ENCODE measurements at regions not wholly inside any gene's neighbourhood (a gene's known extent, or its start where the extent isn't known, plus 50 kb on each side); places are given as distances from the start of the nearest gene placed in this dataset.

DNA sequence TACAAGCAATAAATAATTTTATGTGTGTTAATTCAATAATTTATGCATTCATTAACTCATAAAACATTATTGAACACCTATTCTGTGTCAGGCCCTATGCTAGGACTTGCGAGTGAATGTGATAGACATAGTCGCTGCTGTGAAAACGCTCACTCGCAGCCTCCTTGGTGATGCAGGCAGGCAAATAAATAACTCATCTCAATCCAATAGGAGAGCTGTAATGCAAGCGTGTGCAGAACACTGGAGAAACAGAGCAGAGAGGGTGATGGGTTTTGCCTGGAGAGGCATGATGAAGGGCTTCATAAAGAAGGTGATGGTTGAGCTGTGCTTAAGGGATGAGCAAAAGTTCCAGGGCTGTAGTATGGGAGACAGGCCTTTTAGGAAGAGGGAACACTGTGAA lies 111.3 kb upstream of the ZNF462 start:
- Mint-ChIP-seq H3K4me3 (no peak overlapping the region), H3K27me3 (ENCODE audit: low read depth in 3 of 3) (peaks cover 0 to 2% (median 0%) of the 10 kb centered on the region in 3 donors), H3K27ac (no peak overlapping the region), H3K9me3 (no peaks in the 10 kb centered on the region), H3K4me1 (peaks cover 9 to 13% of the 10 kb centered on the region in 2 donors), H3K36me3 (no peaks in the 10 kb centered on the region)
- no peak for DNase-seq

DNA sequence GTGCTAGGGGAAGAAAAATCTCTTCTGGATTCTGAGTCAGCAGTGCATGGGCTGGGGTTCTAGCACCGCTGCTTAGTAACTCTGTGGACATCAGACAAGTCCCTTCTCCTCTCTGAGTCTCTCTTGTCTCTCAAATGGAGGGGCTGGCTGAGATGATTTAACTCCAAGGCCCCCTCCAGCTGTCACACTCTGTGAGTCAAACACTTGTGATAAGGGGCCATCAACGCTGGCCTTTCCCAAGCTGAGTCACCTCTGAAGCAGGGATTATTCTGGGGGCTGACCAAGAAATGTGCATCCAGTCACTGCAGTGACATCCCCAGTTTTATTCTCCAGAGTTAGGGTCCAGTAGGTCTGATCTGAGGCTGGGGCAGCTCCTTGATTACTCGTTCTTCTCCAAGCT lies 110.4 kb upstream of the ZNF462 start:
- Mint-ChIP-seq H3K9me3 (no peaks in the 10 kb centered on the region), H3K4me3 (no peak overlapping the region), H3K27me3 (ENCODE audit: low read depth in 3 of 3) (peaks cover 0 to 2% (median 0%) of the 10 kb centered on the region in 3 donors), H3K36me3 (no peaks in the 10 kb centered on the region), H3K4me1 (peaks cover 9 to 13% of the 10 kb centered on the region in 2 donors), H3K27ac (no peak overlapping the region)
- DNase-seq, result no peak

DNA sequence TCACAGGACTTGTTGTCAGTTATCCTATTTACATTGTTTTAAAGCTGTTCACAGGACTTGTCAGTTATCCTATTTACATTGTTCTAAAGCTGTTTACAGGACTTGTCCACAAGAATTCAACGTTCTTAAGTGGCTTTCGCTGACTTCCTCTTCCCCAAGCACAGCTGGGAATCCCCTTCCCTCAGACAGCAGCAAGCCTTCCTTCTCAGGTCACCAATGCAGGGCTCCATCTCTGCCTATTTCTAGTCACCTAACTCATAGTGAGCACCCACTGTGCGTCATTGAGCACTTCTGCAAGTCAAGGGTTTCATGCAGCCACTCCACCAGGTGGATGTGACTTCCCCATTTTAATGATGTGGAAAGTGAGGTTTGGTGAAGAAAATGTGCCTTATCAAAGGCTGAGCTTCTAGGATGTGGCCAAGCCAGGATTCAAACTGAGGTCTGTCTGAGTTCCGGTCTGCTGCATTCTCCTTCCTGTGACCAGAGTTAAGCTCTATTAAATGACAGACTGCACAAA lies 109.8 kb upstream of the ZNF462 start:
- peaks cover 9 to 13% of the 10 kb centered on the region in 2 donors for H3K4me1 Mint-ChIP-seq
- H3K4me3 Mint-ChIP-seq, result peak overlapping the region in 1 of 5 donors; percentile 42
- H3K27ac Mint-ChIP-seq, result peak overlapping the region in 1 of 6 donors; percentile 5
- H3K36me3 Mint-ChIP-seq, result no peaks in the 10 kb centered on the region
- no peaks in the 10 kb centered on the region for H3K9me3 Mint-ChIP-seq
- DNase-seq, result peak in 1 of 3 donors; percentile 8
- peaks cover 0 to 2% (median 0%) of the 10 kb centered on the region in 3 donors for H3K27me3 Mint-ChIP-seq (ENCODE audit: low read depth in 3 of 3)

- no peak overlapping the region for H3K27ac Mint-ChIP-seq
- peaks cover 0 to 2% (median 0%) of the 10 kb centered on the region in 3 donors for H3K27me3 Mint-ChIP-seq (ENCODE audit: low read depth in 3 of 3)
- H3K9me3 Mint-ChIP-seq, result no peaks in the 10 kb centered on the region
- H3K4me3 Mint-ChIP-seq, result no peak overlapping the region
- DNase-seq, result no peak
- H3K4me1 Mint-ChIP-seq, result peaks cover 9 to 13% of the 10 kb centered on the region in 2 donors
- H3K36me3 Mint-ChIP-seq, result no peaks in the 10 kb centered on the region
These were observed 107.2 kb upstream of the ZNF462 start for GRCh38 chr9:106755736-106756135.

GRCh38 chr9:106757514-106757913 lies 105.5 kb upstream of the ZNF462 start:
- H3K4me1 Mint-ChIP-seq, result peaks cover 9 to 13% of the 10 kb centered on the region in 2 donors
- H3K36me3 Mint-ChIP-seq, result no peaks in the 10 kb centered on the region
- H3K27ac Mint-ChIP-seq, result no peak overlapping the region
- H3K4me3 Mint-ChIP-seq, result no peak overlapping the region
- peaks cover 0 to 2% (median 0%) of the 10 kb centered on the region in 3 donors for H3K27me3 Mint-ChIP-seq (ENCODE audit: low read depth in 3 of 3)
- DNase-seq, result no peak
- H3K9me3 Mint-ChIP-seq, result no peaks in the 10 kb centered on the region

DNA sequence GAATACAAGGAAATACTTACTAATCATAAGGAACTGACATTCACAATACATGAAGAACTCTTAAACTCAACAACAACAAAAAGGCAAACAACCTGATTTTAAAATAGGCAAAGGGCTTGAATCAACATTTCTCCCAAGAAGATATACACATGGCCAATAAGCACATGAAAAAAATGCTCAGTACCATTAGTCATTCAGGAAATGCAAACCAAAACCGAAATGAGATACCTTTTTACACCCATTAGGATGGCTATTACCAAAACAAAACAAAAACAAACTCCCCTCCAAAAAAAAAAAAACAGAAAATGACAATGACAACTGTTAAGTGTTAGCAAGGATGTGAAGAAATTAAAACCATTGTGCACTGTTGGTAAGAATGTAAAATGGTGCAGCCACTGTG lies 104.1 kb upstream of the ZNF462 start:
- Mint-ChIP-seq H3K9me3 (peaks cover 0 to 4% (median 2%) of the 10 kb centered on the region in 6 donors), H3K27me3 (ENCODE audit: low read depth in 3 of 3) (peaks cover 0 to 2% (median 0%) of the 10 kb centered on the region in 3 donors), H3K27ac (no peak overlapping the region), H3K36me3 (no peaks in the 10 kb centered on the region), H3K4me1 (peaks cover 0 to 2% of the 10 kb centered on the region in 2 donors), H3K4me3 (no peak overlapping the region)
- no peak for DNase-seq

DNA sequence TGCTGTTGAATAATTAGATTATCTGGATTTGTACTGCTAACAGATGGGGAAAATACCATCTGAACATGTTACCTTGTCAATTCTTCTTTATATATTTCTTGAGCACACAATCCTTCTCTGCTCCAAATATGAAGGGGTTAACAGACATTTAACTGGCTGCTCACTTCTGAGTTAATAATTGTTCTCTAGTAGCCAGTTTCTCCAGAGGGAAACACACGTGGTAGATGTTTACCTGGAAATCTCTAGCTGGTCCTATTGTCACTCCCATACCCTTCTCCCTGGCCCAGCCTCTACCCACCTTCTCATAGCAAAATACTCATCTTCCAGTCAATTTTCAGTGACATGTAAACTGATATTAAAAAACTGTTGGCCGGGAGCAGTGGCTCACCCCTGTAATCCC lies 101.5 kb upstream of the ZNF462 start:
- no peaks in the 10 kb centered on the region for H3K36me3 Mint-ChIP-seq
- H3K27ac Mint-ChIP-seq, result no peak overlapping the region
- no peak for DNase-seq
- no peak overlapping the region for H3K4me3 Mint-ChIP-seq
- peaks cover 0 to 10% (median 3%) of the 10 kb centered on the region in 6 donors for H3K9me3 Mint-ChIP-seq
- peaks cover 0 to 2% (median 2%) of the 10 kb centered on the region in 3 donors for H3K27me3 Mint-ChIP-seq (ENCODE audit: low read depth in 3 of 3)
- H3K4me1 Mint-ChIP-seq, result no peaks in the 10 kb centered on the region

- Mint-ChIP-seq H3K27ac (no peak overlapping the region), H3K36me3 (no peaks in the 10 kb centered on the region), H3K27me3 (ENCODE audit: low read depth in 3 of 3) (peaks cover 0 to 2% (median 2%) of the 10 kb centered on the region in 3 donors), H3K4me3 (no peak overlapping the region), H3K9me3 (peaks cover 0 to 10% (median 3%) of the 10 kb centered on the region in 6 donors), H3K4me1 (no peaks in the 10 kb centered on the region)
- no peak for DNase-seq
These were observed 96.3 kb upstream of the ZNF462 start for GRCh38 chr9:106766616-106767015.

- peaks cover 0 to 3% (median 2%) of the 10 kb centered on the region in 3 donors for H3K27me3 Mint-ChIP-seq (ENCODE audit: low read depth in 3 of 3)
- H3K27ac Mint-ChIP-seq, result no peak overlapping the region
- no peaks in the 10 kb centered on the region for H3K36me3 Mint-ChIP-seq
- no peak overlapping the region for H3K4me3 Mint-ChIP-seq
- no peaks in the 10 kb centered on the region for H3K4me1 Mint-ChIP-seq
- peaks cover 0 to 4% (median 2%) of the 10 kb centered on the region in 6 donors for H3K9me3 Mint-ChIP-seq
- no peak for DNase-seq
These were observed 93.6 kb upstream of the ZNF462 start for GRCh38 chr9:106769331-106769730.

DNA sequence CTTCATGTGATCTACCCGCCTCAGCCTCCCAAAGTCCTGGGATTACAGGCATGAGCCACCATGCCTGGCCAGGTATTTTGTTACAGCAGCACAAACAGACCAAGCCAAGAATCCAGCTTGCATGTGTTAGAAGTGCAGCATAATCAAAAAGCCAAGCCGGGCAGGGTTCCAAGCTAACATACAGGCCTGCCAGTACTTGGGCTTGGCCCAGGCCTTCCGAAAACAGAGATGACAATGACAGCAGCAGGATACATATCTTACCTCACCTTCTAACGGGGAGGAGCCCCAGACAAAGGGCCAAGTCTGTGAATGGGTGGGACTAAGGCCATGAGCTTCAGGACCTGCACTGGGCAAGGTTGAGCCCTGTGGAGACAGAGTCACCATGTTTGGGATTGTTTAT lies 91.4 kb upstream of the ZNF462 start:
- H3K4me3 Mint-ChIP-seq, result no peak overlapping the region
- peaks cover 0 to 4% (median 0%) of the 10 kb centered on the region in 6 donors for H3K9me3 Mint-ChIP-seq
- no peak for DNase-seq
- H3K27me3 Mint-ChIP-seq (ENCODE audit: low read depth in 3 of 3), result peaks cover 0 to 3% (median 1%) of the 10 kb centered on the region in 3 donors
- H3K4me1 Mint-ChIP-seq, result no peaks in the 10 kb centered on the region
- H3K27ac Mint-ChIP-seq, result no peak overlapping the region
- no peaks in the 10 kb centered on the region for H3K36me3 Mint-ChIP-seq

DNA sequence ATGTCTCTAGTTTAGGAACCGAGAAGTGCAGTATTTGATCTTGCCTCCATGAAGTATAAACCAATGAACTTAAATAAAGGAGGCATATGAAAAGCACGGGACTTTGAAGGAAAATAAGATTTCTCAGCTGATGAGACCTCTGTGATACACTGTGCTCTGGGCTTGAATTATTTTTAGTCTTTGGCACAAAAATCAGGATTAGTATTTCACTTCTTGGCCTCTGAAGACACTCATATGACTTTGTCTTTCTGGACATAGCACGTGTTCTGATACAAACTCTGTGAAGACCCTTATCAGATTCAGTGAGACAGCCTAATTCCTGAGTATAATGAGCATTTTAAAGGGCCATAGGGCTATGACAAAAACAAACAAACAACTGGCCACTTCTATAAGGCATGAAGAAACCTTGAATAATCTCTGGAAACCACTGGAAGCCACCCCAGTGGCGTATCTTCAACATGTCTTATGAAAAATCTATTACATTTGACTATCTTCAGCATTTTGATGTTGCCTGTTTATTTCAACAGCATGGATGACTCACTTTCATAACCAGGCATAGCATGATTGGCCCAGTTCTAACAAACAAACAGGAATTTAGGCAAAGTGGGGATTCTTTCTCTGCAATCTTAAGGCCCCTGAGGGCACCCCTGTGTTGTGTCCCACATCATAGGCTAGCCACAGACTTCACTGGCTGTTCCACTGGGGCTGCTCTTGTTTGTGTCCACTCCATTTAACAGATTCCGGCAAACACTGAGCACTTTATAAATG lies 90.3 kb upstream of the ZNF462 start:
- Mint-ChIP-seq H3K27ac (no peak overlapping the region), H3K4me3 (no peak overlapping the region), H3K9me3 (peaks cover 0 to 4% (median 0%) of the 10 kb centered on the region in 6 donors), H3K4me1 (no peaks in the 10 kb centered on the region), H3K36me3 (no peaks in the 10 kb centered on the region), H3K27me3 (ENCODE audit: low read depth in 3 of 3) (peaks cover 0 to 5% (median 1%) of the 10 kb centered on the region in 3 donors)
- DNase-seq, result no peak

GRCh38 chr9:106773750-106774149 lies 89.2 kb upstream of the ZNF462 start:
- no peak overlapping the region for H3K27ac Mint-ChIP-seq
- no peak overlapping the region for H3K4me3 Mint-ChIP-seq
- no peaks in the 10 kb centered on the region for H3K36me3 Mint-ChIP-seq
- no peak for DNase-seq
- H3K9me3 Mint-ChIP-seq, result peaks cover 0 to 4% (median 0%) of the 10 kb centered on the region in 6 donors
- no peaks in the 10 kb centered on the region for H3K4me1 Mint-ChIP-seq
- peaks cover 0 to 5% (median 1%) of the 10 kb centered on the region in 3 donors for H3K27me3 Mint-ChIP-seq (ENCODE audit: low read depth in 3 of 3)

- DNase-seq, result no peak
- Mint-ChIP-seq H3K4me3 (no peak overlapping the region), H3K27ac (no peak overlapping the region), H3K4me1 (no peaks in the 10 kb centered on the region), H3K27me3 (ENCODE audit: low read depth in 3 of 3) (peaks cover 0 to 4% (median 1%) of the 10 kb centered on the region in 3 donors), H3K36me3 (no peaks in the 10 kb centered on the region), H3K9me3 (peaks cover 0 to 7% (median 0%) of the 10 kb centered on the region in 6 donors)
These were observed 87.0 kb upstream of the ZNF462 start for GRCh38 chr9:106775960-106776359.

GRCh38 chr9:106779796-106780195 lies 83.2 kb upstream of the ZNF462 start:
- no peak for DNase-seq
- no peaks in the 10 kb centered on the region for H3K36me3 Mint-ChIP-seq
- H3K27ac Mint-ChIP-seq, result no peak overlapping the region
- H3K4me1 Mint-ChIP-seq, result no peaks in the 10 kb centered on the region
- H3K9me3 Mint-ChIP-seq, result peaks cover 0 to 7% (median 0%) of the 10 kb centered on the region in 6 donors
- peaks cover 0 to 4% (median 0%) of the 10 kb centered on the region in 3 donors for H3K27me3 Mint-ChIP-seq (ENCODE audit: low read depth in 3 of 3)
- H3K4me3 Mint-ChIP-seq, result no peak overlapping the region

Measured in immature natural killer cell (primary cell).